GF-D8 (cell line): ENCODE measurements at regions not wholly inside any gene's neighbourhood (a gene's known extent, or its start where the extent isn't known, plus 50 kb on each side); places are given as distances from the start of the nearest gene placed in this dataset.

Source experiments
- DNase-seq: peaks from one replicate; lab custom pipeline; 2025; lab: John Stamatoyannopoulos, UW

DNA sequence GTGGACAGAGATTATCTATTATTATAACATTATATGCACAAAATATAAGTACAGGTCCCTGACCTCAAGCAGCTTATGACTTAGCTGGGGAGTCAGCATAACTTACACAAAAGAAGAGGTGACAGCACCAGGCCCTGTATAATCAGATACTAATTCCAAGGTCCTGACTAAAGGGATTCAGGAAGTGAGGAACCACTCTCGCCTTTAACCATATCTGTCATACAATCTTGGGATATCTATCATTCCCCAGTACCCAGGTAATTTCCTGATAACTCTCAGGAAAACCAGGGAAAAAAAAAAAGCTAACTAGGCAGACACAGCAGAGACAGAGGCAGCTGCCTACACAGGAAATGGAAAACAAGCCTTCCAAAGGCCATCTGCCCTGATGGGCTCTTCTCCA, 78.5 kb upstream of the CAMK1G start:
- DNase-seq, result no peak

DNA sequence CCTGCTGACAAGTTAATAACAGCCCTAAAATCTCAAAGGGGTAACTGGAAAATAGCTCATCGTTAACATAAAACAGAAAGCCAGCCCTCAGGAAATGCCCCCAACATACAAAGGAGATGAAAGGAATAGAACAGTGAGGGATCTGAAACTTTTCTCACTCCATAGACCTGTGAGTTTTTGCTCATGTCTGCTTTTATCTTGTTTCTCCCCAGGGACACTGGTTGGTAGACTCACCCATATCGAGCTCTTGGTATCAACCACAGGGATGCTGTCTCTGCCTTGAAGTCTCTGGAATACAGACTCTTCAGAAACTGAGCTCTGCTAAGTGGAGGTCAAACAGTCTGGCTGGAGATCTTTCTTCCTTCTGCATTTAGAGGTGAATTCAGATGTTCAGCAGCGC, 77.4 kb upstream of the CAMK1G start:
- DNase-seq, result no peak

DNA sequence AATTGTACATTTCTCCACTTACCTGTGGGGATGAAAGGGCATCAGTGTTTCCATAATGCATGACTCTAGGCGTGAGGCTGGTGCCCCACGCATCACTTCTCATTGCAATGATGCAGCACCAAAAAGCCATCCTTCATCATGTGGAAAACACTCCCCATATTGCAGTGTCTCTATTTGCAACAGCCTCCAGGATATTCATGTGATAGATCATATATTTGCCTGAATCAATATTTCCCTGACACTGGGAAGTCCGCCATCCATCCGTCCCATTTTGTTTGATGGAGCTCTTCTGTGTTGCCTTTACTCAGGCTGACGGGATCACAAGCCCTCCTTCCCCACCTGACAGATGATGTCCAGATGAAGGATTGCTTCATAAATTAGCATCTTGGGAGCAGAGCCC, 74.5 kb upstream of the CAMK1G start:
- no peak for DNase-seq

DNA sequence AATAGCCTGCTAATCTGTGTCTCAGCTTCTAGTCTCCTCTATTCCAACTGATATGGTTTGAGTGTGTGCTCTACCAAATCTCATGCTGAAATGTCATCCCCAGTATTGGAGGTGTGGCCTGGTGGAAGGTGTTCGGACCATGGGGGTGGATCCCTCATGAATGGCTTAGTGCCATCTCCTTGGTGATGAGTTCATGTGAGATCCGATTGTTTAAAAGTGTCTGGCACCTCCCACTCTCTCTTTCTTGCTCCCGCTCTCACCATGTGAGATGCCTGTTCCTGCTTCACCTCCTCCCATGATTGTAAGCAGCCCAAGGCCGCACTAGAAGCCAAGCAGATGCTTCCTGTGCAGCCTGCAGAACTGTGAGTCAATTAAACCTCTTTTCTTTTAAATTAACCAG, 73.5 kb upstream of the CAMK1G start:
- DNase-seq, result no peak

DNA sequence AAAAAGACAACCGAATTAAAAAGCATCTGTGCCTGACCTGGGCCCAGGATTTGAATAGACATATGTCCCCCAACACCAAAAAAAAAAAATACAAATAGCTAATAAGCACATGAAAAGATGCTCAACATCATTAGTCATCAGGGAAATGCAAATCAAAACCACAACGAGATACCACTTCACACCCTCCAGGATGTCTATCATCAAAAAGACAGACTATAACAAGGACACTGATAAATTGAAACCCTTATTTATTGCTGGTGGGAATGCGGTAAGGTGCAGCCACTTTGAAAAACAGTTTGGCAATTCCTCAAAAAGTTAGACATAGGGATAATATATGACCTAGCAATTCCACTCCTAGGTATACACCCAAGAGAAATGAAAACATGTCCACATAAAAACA, 72.3 kb upstream of the CAMK1G start:
- no peak for DNase-seq

DNA sequence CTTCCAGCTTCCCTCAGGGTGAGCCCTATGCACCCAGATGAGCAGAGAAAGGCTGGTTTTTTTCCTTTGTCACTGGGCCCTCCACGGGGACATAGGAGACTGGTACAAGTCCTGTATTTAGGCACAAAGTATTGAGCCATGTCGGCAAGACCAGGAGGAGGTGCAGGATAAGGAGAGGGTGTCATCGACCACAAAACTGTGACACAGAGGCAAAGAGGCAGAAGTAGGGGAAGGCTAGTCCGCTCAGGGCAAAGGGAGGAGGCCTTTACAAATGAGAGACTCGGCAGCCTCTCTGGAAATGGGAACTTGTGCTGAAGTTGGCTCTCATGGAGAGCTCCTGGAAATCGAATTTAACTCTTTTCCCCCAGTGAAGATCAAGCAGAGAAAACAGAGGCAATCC, 70.7 kb upstream of the CAMK1G start:
- DNase-seq, result no peak

DNA sequence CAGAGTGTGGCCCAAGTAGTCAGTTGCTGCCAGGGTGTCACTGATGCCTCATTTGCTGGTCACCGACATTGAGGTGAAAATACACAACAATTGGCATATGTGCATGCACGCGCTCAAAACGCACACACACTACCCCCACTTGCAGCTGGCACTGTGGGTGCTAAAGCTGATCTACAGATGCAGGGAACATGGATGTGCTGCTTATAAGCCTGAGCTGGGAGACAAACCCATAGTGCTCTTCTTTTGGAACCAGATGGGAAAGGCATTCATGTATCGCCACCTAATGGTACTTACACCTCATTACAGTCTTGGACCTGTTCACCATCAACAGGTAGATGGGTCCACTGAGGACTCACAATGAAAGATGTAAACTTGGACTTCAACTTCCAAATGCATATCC, 70.3 kb upstream of the CAMK1G start:
- no peak for DNase-seq

DNA sequence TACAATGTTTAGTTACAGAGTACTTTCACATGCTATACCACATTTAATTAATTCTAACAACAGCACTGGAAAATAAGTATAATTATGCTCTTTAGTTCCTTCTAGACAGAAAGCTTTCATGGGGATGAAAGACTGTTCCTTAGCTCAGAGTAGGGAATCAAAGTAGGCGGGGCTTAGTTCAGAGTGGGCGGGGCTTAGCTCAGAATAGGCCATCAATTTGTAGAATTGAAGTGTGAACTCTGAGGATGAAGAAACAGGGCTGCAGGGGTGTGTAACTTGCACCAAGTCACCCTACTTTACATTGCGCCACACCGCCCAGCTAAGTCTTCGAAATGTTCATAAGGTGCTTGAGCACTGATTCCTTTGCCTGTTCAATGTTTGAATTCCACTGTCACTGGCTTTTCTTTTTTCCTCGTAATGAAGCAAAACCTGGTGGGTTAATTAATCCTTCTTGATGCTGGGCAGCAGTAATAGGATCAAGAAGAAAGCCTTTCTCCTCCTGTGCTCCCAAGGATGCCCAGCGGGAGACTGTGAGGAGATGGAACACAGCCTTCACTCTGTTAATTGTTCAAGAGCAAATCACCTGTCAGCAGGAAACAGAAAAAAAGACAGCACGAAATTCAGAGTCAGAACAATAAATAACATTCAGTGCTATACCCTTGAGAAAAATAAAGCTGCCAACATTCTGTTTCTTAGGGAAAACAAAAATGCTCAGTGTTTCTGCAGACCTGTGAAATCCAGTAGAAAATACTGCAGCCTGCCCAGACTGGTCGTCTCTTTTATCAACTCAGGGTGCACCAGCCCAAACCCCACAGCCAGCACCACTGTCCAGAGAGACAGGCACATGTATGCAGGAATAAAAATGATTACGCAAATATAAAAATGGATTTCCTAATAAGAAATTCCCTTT, 66.5 kb upstream of the CAMK1G start:
- no peak for DNase-seq

DNA sequence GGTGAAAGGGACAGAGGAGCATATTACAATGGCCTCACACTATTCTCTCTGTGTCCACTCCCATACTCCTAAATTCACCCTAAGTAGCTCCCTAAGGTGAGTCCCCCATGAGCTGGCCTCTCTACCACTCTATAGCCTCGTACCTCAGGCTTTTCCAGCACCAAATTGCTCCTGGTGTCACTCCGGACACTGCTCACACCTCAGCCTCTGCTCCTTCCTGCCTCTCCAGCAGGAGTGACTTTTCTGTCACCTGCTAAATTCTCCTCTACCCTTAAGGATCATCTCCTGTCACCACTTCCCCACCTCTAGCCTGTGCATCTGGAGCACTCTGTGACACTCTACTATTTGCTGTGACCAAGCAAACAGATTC, 65.8 kb upstream of the CAMK1G start:
- DNase-seq, result no peak

DNA sequence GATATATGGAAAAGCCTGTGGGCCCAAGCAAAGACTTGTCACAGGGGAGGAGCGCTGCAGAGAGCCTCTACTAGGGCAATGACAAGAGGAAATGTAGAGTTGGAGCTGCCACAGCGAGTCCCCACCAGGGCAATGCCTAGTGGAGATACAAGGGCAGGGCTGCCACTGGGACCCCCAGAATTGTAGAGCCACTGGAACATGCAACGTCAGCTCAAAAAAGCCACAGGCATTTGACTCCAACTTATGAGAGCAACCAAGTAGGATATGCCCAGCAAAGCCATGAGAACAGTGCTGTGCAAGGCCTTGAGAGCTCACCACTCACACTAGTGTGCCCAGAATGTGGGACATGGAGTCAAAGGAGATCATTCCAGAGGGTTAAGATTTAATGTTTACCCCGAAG, 63.7 kb upstream of the CAMK1G start:
- no peak for DNase-seq

DNA sequence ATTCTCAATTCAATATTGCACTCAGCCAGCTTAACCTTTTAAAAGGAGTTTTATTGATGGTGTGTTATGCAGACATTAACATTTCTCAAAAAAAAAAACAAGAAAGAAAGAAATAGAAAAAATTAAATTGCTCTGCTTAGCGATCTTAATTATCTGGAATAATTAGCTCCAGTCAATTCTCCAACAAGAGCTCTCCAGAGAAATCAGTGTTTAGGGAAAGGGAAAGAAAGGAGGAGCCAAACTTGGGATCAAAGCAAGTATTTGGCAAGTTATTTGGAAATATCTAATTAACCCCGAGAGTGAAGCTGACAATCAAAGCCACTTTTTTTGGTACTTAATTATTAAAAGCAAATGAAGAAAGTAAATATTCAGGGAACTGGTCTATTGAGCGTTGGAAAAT, 60.7 kb upstream of the CAMK1G start:
- DNase-seq, result no peak

DNA sequence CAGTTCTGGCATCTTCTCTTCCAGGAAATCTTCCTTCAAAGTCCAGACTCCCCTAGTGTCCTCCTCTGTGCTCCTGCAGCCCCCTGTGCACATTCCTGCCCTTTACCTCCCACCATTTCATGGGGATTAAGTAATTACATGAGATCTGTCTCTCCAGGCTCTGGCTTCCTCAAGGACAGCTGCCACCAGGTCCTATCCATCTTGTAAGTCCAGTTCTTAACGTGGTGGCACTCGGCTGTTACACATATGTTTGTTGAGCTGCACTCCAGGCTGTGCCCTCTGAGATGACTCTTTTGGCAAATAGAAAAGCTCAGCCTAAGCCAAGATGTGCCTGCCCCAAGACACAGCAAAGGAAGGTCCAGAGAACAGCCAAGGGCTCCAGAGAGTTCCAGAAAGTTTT, 57.4 kb upstream of the CAMK1G start:
- no peak for DNase-seq

DNA sequence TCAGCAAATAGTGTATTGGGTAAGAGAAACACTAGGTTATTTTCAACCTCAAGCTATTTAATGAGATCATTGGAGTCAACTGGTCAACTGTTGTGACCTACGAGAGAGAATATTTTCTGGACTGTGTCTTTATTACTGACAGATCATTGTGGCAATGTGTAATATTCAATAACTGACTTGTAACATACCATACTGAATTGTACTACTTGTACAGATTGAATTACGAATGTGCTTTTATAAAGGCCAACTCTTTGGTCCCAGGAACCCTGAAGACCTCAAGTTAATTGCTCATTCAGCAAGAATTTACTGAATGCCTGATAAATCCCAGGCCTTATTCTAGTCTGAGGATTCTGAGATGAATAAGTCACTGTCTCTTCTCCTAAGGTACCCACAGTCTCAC, 56.1 kb upstream of the CAMK1G start:
- no peak for DNase-seq

DNA sequence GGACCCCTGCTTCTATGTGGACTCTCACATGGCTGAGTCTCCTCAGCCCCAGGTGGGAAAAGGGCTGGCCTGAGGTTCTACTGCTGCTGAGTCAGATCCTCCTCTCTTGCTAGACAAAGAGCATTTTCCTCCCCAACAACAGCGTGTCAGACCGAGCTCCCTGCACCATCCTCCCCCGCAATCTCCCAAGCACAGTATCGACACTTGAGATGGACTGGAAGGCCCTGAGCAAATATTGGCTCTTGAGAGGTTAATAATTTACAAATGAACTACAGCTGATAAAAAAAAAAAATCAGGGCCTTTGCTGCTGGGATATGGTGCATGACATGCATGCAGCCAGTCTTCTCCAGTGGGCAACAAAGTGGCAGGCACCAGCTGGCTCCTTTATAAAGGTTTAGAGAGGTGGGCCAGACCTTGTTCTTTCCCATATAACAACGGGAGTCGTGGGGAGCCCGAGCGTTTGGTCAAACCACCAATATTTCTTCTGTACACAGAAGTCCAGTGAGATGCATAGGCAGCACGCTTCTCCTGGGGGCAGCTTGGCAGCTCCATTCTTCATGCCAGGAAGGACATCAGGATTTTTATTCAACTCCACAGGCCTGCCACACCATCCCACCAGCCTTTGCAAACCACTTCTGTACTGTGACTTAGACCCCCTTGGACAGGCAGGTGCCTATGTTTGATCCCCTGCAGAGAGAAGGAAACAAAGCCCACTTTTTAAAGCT, 55.4 kb upstream of the CAMK1G start:
- no peak for DNase-seq

DNA sequence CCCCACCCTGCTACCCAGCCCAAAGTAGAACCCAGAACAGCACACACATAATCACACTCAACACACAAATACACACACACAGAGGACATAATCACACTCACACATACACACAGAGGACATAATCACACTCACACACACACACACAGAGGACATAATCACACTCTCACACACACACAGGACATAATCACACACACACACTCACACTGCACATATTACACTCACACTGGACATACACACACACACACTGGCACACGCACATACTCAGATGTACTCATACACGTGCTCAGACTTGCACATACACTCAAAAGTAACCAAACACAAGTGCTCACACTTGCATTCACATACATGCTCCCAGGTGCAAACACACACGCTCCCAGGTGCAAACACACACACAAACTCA, 54.3 kb upstream of the CAMK1G start:
- DNase-seq, result no peak

DNA sequence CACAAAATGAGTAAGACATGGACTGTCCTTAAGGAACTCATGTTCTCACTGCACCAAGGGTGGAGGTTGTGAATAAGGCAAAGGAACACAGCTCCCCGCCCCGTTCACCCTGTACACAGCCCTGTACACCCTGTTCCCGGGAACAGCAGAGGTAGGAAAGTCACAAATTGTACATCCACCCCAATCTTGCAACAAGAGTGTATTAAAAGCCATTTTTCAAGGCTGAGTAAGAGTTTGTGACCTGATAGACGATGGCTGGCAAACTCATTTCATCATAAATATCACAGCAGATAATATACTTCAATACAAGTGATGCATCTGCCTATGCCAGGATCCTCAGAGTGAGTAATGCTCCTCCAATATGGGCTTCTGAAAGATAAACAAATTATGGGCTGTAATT, 52.5 kb upstream of the CAMK1G start:
- no peak for DNase-seq

DNA sequence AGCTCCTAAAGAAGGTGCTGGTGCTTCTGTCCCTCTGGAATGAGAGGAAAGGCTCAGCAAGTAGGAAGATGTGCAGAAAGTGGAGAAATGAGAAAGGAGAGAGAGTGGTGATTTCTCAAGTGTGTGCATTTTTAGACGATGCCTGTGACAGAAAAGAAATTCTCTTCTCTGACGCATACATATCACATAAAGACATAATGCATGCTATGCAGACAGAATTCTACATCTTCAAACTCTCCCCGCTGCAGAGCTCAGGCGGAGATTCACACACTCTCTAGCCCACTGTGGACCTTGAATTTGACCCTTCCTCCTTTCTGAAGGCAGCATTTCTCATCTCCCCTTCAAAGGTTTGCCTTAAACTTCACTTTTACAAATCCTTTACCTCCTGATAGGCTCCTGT, 52.0 kb upstream of the CAMK1G start:
- no peak for DNase-seq
